T-helper 9 cell (primary cell): ENCODE measurements at regions not wholly inside any gene's neighbourhood (a gene's known extent, or its start where the extent isn't known, plus 50 kb on each side); places are given as distances from the start of the nearest gene placed in this dataset.

ENCODE experiments used
- DNase-seq: peaks from one replicate; pipeline ENCODE4 v3.0.0-alpha.2; 2020

DNA sequence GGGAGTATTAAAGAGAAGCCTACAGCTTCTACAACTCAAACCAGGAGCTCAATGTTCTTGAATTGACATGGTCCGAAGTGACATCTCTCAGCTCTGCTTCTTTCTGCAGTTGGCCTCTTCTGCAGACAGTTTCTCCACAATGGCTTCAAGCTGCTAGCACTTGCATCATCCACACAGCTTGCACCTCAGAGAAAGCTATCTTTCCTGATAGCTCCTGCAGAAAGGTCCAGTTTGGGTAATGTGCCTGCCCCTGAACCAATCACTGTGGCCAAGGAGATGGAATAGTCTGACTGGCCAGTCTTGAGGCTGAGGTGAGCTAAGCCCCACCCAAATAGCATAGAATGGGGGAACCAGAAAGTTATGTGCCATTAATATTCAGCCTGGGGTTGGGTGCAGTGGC lies 95.8 kb upstream of the ABCA1 start:
- DNase-seq: no peak

GRCh38 chr9:105024529-105024928 lies 96.6 kb upstream of the ABCA1 start:
- DNase-seq: no peak

DNA sequence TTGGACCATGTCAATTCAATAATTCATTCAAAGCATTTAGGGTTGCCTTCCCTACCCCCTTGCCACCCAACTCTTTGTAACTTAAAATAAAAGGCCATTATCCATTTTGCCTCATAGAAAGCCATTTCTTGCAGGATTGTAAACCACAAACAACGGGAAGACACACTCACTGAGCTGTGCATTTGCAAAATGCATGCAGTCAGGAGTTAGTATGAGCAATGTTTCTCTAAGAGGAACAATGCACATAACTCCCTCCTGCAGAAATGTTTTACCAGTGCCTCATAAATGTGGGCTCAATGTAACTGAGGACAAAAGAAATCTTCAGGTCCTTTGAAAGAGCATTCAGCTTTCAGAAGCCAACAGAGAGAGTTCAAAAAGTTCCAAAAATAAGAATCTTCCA lies 98.5 kb upstream of the ABCA1 start:
- DNase-seq: no peak

GRCh38 chr9:105027084-105027483 lies 99.1 kb upstream of the ABCA1 start:
- DNase-seq: no peak

- no peak for DNase-seq
Measured at GRCh38 chr9:105030285-105030684, 102.3 kb upstream of the ABCA1 start.

GRCh38 chr9:105037139-105037538 lies 109.2 kb upstream of the ABCA1 start:
- DNase-seq: no peak

- DNase-seq: no peak
Measured at GRCh38 chr9:105038051-105038450, 110.1 kb upstream of the ABCA1 start.

DNA sequence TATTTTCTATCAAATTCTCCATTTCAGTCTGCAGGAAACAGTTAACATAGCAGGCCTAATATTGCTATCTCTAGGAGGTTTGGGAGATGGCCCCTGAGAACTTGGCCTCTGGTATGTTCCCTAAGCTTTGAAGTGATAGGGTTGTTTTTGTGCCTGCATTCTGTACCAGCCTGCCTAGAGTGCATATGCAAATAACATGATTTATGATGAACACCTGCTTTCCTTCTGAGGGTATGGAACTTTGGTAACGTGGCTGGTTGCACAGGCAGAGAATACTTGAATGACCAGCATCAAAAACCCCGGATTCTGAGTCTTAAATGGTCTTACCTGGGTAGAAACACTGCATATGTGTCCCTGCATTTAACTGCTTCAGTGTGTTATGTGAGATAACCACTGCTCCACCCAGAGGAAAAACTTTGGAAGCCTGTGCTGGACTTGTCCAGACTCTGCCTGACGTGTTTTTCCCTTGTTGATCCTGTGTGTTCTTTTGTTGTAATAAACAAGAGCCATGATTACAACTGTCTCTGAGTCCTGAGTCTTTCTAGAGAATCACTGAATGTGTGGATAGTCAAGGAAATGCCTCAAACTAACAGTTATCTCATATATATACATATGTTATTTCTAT lies 111.3 kb upstream of the ABCA1 start:
- no peak for DNase-seq

DNA sequence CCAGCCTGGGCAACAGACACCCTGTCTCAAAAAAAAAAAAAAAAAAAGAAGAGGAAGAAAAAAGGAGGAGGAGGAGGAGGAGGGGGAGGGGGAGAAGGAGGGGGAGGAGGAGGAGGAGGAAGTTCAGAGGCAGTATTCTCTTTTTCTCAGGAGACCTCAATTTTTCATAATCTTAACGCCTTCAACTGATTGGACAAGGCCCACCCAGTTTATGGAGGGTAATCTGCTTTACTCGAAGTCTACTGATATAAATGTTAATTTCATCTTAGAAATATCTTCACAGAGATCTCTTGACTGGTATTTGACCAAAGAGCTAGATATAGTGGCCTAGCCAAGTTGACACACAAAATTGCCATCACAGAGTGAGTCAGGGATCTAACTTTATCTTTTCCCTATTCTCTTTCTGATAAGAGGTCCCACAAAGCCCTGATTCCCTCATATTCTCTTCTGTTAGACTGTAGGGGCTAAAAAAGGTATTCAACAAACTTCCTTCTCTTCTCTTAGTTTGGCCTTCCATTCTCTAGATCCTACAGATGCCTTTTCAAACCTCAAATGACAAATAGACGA lies 115.5 kb upstream of the ABCA1 start:
- no peak for DNase-seq

GRCh38 chr9:105044518-105044917 lies 116.6 kb upstream of the ABCA1 start:
- no peak for DNase-seq

DNA sequence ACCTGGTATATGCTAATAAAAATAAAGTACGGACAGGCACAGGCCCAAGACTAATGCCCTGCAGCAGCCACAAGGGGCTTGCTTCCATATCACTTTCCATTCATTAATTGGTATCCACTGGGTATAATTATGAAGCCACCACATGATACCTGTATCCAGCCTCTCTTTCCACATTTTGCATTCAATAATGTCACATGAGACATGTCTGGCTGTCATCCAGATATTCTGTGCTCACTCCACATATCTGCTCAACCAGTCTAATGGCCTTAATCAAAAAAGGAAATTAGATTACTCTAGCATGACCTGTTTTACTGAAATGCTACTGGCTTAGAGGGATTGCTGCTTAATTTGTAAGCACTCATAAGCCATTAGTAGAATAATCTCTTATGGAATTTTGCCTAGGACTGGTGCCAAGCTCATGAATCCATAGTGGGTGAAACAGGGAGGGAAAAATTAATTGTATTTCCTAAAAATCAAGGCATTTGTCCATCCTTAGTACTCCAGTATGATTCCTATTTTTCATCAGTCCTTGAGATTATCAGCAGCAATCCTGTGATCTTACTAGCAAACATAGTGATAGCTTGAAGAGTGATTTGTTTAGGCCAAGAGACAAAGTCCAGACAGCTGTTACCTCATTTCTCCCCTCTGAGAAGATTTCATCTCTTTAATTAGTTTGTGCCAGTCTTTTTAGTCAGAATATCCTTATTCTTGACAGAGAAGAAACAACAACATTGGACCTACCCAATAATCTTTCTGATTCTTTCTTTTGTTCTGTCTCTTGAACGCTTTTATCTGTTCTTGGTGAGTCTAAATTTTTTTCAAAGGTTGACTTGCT lies 119.2 kb upstream of the ABCA1 start:
- DNase-seq: no peak

GRCh38 chr9:105047742-105048041 lies 119.7 kb upstream of the ABCA1 start:
- no peak for DNase-seq

- DNase-seq: no peak
Measured at GRCh38 chr9:105048331-105048730, 120.4 kb upstream of the ABCA1 start.

- DNase-seq: no peak
Measured at GRCh38 chr9:105050296-105050695, 122.3 kb upstream of the ABCA1 start.

- no peak for DNase-seq
Measured at GRCh38 chr9:105051897-105052296, 123.9 kb upstream of the ABCA1 start.

DNA sequence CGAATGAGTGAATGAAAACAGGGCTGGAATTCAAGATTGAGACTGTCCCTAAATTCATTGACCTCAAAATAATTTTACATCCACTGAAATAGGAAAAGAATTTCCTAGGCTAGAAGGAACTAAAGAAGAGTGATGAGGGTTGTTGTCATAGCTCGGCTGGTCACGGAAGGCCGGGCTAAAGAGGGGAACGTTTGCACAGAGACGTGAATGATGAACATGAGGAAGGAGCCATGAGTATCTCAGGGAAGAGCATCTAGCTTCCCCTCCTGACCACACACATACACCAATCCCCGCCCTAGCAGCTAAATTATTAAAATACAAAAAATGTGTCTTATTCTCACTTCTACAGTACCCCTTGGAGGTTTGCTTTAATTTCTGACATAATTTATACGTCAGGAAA lies 124.4 kb upstream of the ABCA1 start:
- no peak for DNase-seq

DNA sequence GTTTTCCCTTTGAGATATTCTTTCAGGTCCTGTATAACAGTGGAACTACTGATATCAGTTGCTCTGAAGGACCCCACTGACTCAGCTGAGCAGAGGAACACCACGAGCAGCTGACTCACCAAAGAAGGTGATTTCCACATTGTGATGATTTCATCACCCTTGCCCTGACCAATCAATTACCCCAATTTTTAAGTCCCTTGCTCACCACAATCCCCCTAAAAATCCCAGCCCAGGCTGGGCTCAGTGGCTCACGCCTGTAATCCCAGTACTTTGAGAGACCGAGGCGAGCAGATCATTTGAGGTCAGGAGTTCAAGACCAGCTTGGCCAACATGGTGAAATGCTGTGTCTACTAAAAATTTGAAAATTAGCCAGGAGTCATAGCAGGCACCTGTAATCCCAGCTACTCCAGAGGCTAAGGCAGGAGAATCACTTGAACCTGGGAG lies 125.3 kb upstream of the ABCA1 start:
- DNase-seq: no peak

DNA sequence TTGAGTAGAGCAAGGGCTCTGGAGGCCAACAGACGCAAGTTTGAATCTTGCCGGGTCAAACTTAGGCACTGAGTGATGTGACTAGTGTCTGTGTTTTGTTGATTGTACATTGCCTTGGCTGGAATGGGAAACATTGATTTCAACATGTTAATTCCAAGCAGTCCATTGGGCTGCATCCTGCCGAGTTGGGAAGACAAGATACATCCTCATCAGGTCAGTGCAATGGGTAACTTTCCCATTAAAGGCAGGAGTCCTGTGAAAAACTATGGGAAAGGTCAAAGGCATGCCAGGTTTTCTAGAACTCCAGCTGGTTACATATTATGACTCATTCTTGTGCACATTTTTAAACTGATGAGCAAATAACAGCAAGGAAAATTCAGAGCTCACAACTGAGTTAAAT lies 126.5 kb upstream of the ABCA1 start:
- no peak for DNase-seq

DNA sequence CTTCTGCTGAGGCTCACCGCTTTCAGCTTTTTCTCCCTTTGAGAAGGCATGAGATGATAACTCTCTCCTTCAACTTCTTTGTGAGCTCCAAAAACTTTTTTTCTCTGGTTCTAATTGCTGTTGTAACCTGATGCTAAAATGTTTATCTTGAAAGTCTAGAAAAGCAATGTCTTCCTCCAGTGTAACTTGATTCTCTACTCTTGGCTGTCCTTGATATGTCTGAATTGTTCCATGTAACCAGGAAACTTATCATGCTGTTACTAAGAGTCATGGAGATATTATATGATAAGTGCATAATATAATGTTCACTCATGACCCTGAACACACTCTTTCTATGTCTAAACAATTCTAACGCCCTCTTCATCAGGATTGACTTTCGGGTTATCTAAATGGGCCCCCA lies 128.0 kb upstream of the ABCA1 start:
- DNase-seq: no peak

GRCh38 chr9:105057551-105057950 lies 129.6 kb upstream of the ABCA1 start:
- no peak for DNase-seq

DNA sequence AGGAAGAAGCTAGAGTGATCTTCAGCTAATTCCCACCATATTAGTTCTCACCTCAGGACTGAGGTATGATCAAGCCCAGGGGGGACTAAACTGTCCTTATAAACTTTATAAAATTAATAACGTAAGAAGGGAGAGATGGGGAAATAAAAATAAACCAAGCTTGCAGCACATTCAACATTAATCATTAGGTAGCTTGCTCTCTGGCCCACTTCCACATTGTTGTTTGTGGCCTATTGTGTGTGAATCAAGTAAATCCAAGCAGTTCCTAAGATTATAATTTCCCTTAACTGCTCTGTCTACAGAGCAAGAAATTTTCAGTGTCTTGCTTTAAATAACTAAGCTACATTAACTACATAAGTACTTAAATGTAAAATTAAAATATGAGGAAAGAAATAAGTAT lies 131.3 kb upstream of the ABCA1 start:
- no peak for DNase-seq

DNA sequence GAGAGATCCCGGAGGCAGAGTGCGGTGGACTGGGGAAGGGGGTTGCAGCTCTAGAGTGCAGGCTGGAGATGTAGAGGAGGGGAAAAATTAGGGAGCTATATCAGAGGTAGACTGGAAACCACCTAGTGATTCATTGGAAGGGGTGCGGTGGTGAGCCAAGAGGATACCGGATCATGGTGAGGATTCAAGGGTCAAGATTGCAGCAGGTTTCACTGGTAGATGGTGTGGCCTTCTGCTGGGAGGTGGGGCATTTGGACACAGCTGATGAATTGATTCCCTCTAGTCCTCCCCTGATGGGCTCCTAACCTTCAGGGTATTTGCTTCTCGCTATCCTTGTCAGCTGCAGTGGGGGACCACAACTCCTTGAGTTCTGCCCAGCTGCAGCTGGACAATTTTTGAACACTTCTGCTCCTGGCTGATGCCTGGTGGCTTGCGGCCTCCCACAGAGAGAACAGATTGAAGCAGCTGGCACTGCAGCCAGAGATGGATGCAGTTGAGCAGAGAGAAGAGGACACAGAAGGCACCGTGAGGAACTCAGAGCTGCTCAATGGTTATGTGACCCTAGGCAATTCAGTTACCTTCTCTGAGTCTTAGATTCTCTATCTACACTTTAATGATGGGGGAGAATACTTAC lies 134.4 kb upstream of the ABCA1 start:
- DNase-seq: no peak

- DNase-seq: no peak
Measured at GRCh38 chr9:105064248-105065097, 136.5 kb upstream of the ABCA1 start.
